HT1080 (cell line): ENCODE measurements at regions not wholly inside any gene's neighbourhood (a gene's known extent, or its start where the extent isn't known, plus 50 kb on each side); places are given as distances from the start of the nearest gene placed in this dataset.

Experiments used
- DNase-seq: peaks from one replicate; pipeline ENCODE4 v3.0.0-alpha.2; 2015; ENCODE audit warnings: low read depth

DNA sequence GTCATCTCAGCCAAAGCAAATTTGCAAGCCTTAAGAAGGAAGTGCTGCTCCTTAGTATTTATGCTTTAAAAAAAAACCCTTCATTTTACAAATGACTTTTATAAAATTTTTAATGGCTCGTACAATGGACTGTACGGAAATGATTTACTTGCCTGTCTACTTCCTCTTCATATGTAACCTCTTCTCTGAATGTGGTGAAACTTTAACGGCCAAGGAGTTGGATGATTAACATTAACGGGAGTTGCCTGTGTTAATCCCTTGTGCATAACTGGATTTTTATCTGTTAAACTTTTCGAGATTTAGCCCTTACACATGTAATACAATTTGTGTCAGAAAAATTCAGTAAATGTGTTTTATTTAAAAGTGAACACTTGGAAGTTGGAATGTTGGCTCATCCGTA lies 429.4 kb downstream of the TBC1D4 start:
- no peak for DNase-seq

- no peak for DNase-seq
These were observed 431.4 kb downstream of the TBC1D4 start for GRCh38 chr13:75050419-75051046.

DNA sequence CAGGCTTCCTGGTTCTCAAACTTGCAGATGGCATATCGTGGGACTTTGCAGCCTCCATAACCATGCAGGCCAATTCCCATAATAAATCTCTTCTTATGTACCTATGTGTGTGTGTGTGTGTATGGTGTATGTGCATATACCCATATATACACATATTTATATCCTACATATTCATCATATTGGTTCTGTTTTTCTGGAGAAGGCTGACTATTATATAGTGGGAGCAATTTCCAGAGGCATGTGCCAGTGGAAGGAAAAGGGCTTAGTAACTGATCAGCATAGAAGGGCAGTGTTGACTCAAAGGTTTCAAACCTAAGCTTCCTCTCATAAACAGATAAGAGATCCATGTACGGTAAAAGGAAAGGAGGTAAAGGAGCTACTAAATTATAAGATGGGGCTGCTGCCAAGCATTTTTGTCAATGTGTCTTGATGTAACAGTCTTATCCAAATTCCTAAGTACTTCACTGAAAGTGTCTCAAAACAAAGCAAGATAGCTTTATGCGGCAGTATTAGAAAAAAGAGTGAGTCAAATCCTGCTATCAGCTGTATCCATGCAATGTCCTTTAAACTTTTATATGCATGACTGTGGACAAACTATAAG lies 432.1 kb downstream of the TBC1D4 start:
- no peak for DNase-seq

DNA sequence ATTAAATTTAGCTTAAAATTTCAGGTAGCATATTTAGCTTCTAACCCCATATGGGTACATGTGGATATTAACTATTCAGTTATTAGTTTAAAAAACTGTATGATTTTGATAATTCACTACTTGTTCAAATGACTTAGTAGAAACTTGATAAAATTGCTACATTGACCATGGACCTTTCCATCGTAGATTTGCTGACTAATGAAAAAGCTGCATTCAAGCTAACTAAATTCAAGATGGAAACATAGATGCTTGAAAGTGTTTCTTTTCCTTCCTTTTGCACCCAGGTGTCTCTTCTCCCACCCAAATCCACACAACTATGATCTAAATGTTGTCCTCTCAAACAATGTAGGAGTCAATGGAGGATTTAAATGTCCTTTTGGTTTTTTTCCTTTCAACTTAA lies 439.2 kb downstream of the TBC1D4 start:
- DNase-seq, result no peak

DNA sequence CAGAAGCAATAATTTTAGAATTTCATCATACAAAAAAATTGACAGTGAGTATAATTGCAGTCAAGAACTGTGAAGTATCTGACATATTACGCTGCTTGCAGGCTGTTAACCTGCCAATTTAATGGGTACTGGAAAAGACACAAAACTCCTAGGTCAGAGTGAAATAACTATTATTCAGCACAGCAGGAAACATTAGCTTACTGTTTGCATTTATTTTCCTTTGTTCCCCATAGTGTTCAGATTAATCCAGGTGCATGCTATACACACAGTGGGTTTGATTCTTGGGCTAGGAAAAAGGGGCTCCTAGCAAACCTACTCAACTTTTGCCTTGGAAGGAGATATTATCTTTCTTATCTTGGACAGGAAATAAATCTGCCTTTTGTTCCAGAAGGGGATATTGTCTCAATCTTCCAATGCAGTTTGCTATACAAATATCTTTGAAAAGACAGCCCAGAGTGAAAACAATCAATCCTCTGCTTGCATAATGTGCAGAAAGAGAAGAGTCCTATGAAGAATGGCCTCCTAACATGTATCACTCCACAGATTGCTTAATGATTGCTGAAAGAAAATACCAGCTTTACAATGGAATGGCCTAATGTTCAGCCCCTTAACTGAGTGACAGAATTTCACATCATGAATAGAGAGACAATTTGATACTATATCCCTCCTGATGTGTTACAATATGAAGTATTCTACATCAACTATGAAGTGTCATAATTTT lies 443.4 kb downstream of the TBC1D4 start:
- DNase-seq, result no peak

GRCh38 chr13:75025956-75026355 lies 456.0 kb downstream of the TBC1D4 start:
- DNase-seq, result no peak

DNA sequence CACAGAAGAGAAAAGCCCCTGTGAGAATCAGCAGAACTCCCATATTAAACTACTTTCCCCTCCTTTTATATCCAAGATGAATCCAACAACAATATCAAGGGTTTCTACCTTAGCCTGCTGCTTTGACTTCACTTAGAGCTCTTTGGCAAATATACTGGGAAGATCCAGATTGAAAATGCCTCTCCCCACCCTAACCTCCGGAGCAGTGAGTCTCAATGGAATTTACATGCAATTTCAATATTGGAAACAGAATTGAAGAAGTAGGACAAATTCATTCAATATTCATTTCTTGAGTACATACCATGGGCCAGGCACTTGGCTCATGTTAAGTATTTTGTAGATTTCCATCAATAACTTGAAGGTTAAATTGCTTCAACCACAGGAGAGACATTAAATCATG lies 457.4 kb downstream of the TBC1D4 start:
- no peak for DNase-seq

GRCh38 chr13:75023609-75024008 lies 458.4 kb downstream of the TBC1D4 start:
- no peak for DNase-seq

DNA sequence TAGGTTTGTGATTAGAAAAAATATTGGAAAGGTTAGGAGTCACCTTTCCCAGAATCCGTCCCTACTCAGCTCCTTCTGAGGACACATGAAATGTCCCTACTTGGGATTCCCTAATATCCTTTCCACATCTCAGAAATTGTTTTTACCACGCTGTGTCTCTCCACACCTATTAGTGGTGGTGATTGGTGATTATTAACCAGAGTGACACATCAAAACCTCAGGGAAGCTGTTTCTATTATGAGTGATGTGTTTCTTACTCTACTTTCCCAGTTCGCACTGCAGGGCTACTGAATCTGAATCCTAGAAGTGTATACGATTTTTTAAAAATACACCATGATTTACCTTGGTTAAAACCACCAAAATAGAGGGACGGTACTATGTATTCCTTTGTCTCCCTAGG lies 460.8 kb downstream of the TBC1D4 start:
- no peak for DNase-seq

DNA sequence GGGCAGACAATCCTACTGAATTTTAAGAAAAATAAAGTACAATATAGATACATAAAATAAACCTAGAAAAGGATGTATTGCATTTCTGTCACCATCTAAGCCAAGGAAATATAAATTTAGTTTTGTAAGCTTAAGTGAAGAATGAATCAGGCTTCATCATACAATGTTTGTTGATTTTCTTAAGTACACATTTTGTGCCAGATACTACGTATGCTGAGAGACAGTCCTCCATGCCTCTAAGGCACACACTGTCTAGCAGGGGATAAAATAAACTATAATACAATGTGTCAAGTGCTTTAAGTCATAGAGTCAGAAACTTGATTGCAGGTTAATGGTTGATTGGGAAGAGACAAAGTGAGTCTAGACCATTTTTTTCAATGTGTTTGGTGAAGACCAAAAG lies 465.7 kb downstream of the TBC1D4 start:
- DNase-seq, result no peak

- no peak for DNase-seq
These were observed 468.2 kb downstream of the TBC1D4 start for GRCh38 chr13:75013818-75014217.

GRCh38 chr13:75010941-75011340 lies 471.0 kb downstream of the TBC1D4 start:
- DNase-seq, result no peak

- DNase-seq, result no peak
These were observed 473.0 kb downstream of the TBC1D4 start for GRCh38 chr13:75008926-75009325.

DNA sequence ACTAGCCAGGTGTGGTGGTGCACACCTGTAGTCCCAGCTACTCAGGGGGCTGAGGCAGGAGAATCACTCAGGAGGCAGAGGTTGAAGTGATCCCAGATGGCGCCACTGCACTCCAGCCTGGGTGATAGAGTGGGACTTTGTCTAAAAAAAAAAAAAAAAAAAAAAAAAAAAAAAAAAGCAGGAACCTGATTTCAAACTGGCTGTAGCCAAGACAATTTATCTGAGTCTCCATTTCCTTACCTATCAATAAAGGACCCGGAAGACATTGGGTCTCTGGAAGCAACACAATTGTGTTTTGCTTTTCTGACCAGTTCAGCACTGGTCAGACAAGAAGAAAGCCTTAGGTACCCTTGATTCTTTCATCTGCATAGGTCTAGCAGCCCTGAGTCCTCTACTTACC lies 491.0 kb downstream of the TBC1D4 start:
- no peak for DNase-seq

- DNase-seq, result no peak
These were observed 494.8 kb downstream of the TBC1D4 start for GRCh38 chr13:74987124-74987690.

DNA sequence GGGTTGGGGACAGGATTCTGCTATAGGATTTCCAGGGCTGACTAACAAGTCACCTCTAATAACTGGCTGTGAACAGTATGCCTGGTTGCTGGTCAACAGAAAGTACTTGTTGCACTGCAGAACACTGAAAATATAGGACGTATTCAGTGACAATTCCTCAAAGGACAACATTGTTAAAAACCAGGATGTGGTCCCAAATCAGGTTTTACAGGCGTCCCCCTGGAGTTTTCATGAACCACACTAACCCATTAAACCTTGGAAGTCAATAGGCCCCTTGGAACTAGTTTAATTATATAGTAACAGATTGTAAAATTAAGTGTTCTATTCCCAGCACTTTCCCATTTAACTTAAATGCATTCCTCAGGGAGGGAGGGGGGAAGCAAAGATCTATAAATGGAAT lies 495.4 kb downstream of the TBC1D4 start:
- DNase-seq, result no peak

GRCh38 chr13:74979703-74980102 lies 502.3 kb downstream of the TBC1D4 start:
- no peak for DNase-seq

DNA sequence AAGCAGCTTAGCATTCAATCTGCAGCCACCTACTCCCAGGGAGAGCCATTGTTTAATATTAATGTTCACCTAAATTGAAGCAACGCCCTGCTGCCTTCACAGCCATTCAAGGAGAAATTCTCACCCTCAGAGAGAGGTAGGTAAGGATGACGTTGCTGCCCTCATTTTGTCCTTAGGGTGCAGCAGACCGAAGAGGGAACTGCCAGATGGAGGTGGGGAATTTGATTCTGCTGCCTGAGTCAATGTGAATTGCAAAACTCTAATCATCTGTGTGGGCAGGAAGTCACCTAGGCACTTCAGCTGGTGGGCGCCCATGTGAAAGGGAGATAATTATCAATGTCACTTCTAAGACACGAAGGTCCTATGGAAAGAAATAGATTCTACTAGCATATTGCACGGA lies 503.4 kb downstream of the TBC1D4 start:
- DNase-seq, result no peak

DNA sequence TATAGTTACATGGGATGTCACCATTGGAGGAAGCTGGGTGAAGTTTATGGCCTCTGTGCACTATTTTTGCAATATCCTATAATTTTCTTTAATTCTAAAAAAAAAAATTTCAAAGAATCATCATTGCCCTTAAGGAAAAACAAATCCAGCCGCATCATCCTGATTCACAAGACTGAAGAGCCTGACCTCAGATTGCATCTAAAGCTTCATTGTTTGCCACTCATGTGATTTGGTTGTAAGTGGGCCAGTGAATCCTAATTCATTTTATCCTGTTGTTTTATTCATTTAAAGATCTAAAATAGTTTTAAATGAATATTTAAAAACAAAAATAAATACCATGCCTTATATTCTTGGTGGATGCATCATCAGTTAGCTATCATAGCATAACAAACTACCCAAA lies 504.5 kb downstream of the TBC1D4 start:
- DNase-seq, result no peak

DNA sequence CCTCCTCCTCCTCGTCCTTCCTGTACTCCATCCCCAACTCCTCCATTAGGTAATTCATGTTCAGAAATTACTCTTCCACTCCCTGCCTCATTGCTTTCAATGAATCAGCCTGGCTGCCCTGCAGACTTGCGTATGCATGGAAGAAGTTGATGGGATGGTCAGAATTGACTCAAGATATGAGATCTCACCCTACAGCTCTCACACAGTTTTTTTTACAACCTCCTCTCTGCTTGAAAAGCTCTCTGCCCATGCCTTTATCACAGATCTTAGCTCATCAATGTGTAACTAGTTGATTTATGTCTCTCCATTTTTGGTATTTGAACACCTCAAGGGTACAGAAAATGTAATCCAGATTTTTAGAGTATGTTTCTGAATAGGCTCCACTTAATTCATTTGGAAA lies 506.9 kb downstream of the TBC1D4 start:
- DNase-seq, result no peak

GRCh38 chr13:74973935-74974879 lies 507.8 kb downstream of the TBC1D4 start:
- DNase-seq, result no peak

DNA sequence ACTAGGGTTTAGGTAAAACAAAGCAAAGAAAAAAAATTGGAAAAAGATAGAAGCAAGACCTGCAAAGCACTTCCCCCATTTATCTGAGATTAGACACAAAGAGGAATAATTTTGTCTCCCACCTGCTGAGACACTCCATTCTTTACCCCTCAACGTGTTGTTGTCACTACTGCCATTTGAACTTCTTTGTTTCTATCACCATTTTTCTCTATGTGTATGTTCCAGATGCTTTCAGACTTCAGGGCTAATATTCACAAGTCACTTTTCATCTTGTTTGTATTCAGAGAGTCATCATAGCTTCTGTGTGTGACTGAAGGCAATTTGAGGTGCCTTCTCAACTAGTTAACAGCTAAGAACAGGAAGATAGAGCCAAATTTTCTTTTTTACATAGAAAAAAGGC lies 512.5 kb downstream of the TBC1D4 start:
- no peak for DNase-seq
